NCI-H1694 (cell line): ENCODE measurements at regions not wholly inside any gene's neighbourhood (a gene's known extent, or its start where the extent isn't known, plus 50 kb on each side); places are given as distances from the start of the nearest gene placed in this dataset.

Source experiments
- DNase-seq: peaks from one replicate; lab custom pipeline; 2025; lab: John Stamatoyannopoulos, UW

- DNase-seq = no peak
Measured at GRCh38 chr2:128894896-128895295, 576.2 kb upstream of the HS6ST1 start.

- no peak for DNase-seq
Measured at GRCh38 chr2:128901572-128902391, 583.1 kb upstream of the HS6ST1 start.

GRCh38 chr2:128903637-128904036 lies 585.0 kb upstream of the HS6ST1 start:
- no peak for DNase-seq

GRCh38 chr2:128911276-128911675 lies 592.6 kb upstream of the HS6ST1 start:
- no peak for DNase-seq

GRCh38 chr2:128914320-128914719 lies 595.7 kb upstream of the HS6ST1 start:
- DNase-seq = no peak

GRCh38 chr2:128921751-128922150 lies 603.1 kb upstream of the HS6ST1 start:
- DNase-seq = no peak

GRCh38 chr2:128922154-128922553 lies 603.5 kb upstream of the HS6ST1 start:
- no peak for DNase-seq

- no peak for DNase-seq
Measured at GRCh38 chr2:128925631-128926030, 607.0 kb upstream of the HS6ST1 start.

- DNase-seq = no peak
Measured at GRCh38 chr2:128930101-128930500, 611.4 kb upstream of the HS6ST1 start.

GRCh38 chr2:128940378-128940777 lies 621.7 kb upstream of the HS6ST1 start:
- no peak for DNase-seq

GRCh38 chr2:128941751-128942150 lies 623.1 kb upstream of the HS6ST1 start:
- DNase-seq = no peak

- DNase-seq = no peak
Measured at GRCh38 chr2:128949360-128949759, 630.7 kb upstream of the HS6ST1 start.

- DNase-seq = no peak
Measured at GRCh38 chr2:128950758-128951157, 632.1 kb upstream of the HS6ST1 start.

GRCh38 chr2:128958241-128958640 lies 639.6 kb upstream of the HS6ST1 start:
- no peak for DNase-seq

GRCh38 chr2:128967646-128968045 lies 649.0 kb upstream of the HS6ST1 start:
- DNase-seq = no peak

GRCh38 chr2:128969374-128969773 lies 650.7 kb upstream of the HS6ST1 start:
- no peak for DNase-seq

- DNase-seq = no peak
Measured at GRCh38 chr2:128970332-128971116, 651.9 kb upstream of the HS6ST1 start.

- DNase-seq = no peak
Measured at GRCh38 chr2:128973566-128973965, 654.9 kb upstream of the HS6ST1 start.

- no peak for DNase-seq
Measured at GRCh38 chr2:128978212-128978611, 659.5 kb upstream of the HS6ST1 start.

- DNase-seq = no peak
Measured at GRCh38 chr2:128979182-128979581, 660.5 kb upstream of the HS6ST1 start.

GRCh38 chr2:128980475-128980874 lies 661.8 kb upstream of the HS6ST1 start:
- DNase-seq = no peak

GRCh38 chr2:128981353-128981752 lies 662.7 kb upstream of the HS6ST1 start:
- no peak for DNase-seq

GRCh38 chr2:128982001-128982400 lies 663.3 kb upstream of the HS6ST1 start:
- DNase-seq = no peak
